OCI-LY7 (cell line): ENCODE measurements at regions not wholly inside any gene's neighbourhood (a gene's known extent, or its start where the extent isn't known, plus 50 kb on each side); places are given as distances from the start of the nearest gene placed in this dataset.

Experiments
- BruUV-seq: library from RNA; stranded (reverse); fragments of 400-500 nt; replicated peaks from 2 replicates; lab custom pipeline; 2021; lab: Mats Ljungman, UMichigan
- CTCF ChIA-PET: fragments of 300-600 bp; sonication (Branson Sonifier 250); formaldehyde crosslinking; loops from one replicate; lab custom pipeline; 2022; ENCODE audit warnings: antibody characterized with exemption; ENCODE audit not compliant: unreplicated experiment; lab: Charles Lee
- POLR2A ChIA-PET: fragments of 300-600 bp; sonication (Branson Sonifier 250); formaldehyde crosslinking; loops from one replicate; lab custom pipeline; 2022; ENCODE audit warnings: antibody characterized with exemption; lab: Charles Lee
- DNase-seq: peaks from one replicate; pipeline ENCODE4 v3.0.0-alpha.2; 2015; ENCODE audit warnings: low spot score
- H2AFZ ChIP-seq: fragments of 200-600 bp; sonication (generic), shearing (Covaris generic); 2 replicates; pipeline ENCODE4 v1.6.1; 2014; ENCODE audit warnings: mild to moderate bottlenecking, antibody characterized with exemption, low read length, moderate library complexity
- H3K27ac ChIP-seq: fragments of 200-600 bp; sonication (generic); 2 replicates; pipeline ENCODE4 v1.5.1; 2014; ENCODE audit warnings: mixed run types, low read depth, mild to moderate bottlenecking, moderate library complexity, low read length, inconsistent platforms; ENCODE audit not compliant: poor library complexity, severe bottlenecking
- H3K36me3 ChIP-seq: fragments of 200-600 bp; sonication (generic); 2 replicates; pipeline ENCODE4 v1.6.1; 2014; ENCODE audit warnings: mild to moderate bottlenecking, antibody characterized with exemption, low read length, moderate library complexity, mixed read lengths; ENCODE audit not compliant: insufficient read depth
- H3K4me1 ChIP-seq: fragments of 200-600 bp; sonication (generic); 2 replicates; pipeline ENCODE4 v1.5.1; 2014; ENCODE audit warnings: mild to moderate bottlenecking, low read length; ENCODE audit not compliant: insufficient read depth, poor library complexity, severe bottlenecking
- H3K4me2 ChIP-seq: fragments of 200-600 bp; sonication (generic); 2 replicates; pipeline ENCODE4 v1.6.1; 2014; ENCODE audit warnings: mild to moderate bottlenecking, low read length
- H3K4me3 ChIP-seq: fragments of 200-600 bp; sonication (generic); 2 replicates; pipeline ENCODE4 v1.5.1; 2014; ENCODE audit warnings: mild to moderate bottlenecking, low read depth, low read length; ENCODE audit not compliant: poor library complexity, severe bottlenecking
- H3K79me2 ChIP-seq: fragments of 200-600 bp; sonication (generic); 2 replicates; pipeline ENCODE4 v1.6.1; 2016; ENCODE audit warnings: low read depth, mild to moderate bottlenecking, low read length, moderate library complexity, mixed read lengths; ENCODE audit not compliant: insufficient read depth
- H3K9me2 ChIP-seq: fragments of 200-600 bp; sonication (generic); 2 replicates; pipeline ENCODE4 v1.6.1; 2016; ENCODE audit warnings: mild to moderate bottlenecking, low read length, mixed read lengths; ENCODE audit not compliant: insufficient read depth
- H3K9me3 ChIP-seq: fragments of 200-600 bp; sonication (generic); 2 replicates; pipeline ENCODE4 v1.6.1; 2014; ENCODE audit warnings: mild to moderate bottlenecking, mixed run types, low read length, mixed read lengths
- H4K20me1 ChIP-seq: fragments of 200-600 bp; sonication (generic); 2 replicates; pipeline ENCODE4 v1.6.1; 2014; ENCODE audit warnings: mild to moderate bottlenecking, antibody characterized with exemption, low read length, moderate library complexity, mixed read lengths; ENCODE audit not compliant: insufficient read depth
- EZH2phosphoT487 ChIP-seq: fragments of 200-600 bp; sonication (generic); IDR thresholded peaks from 2 replicates; pipeline ENCODE4 v1.6.1; 2018; ENCODE audit warnings: low read depth, borderline replicate concordance, mild to moderate bottlenecking, mixed run types, antibody characterized with exemption, low read length, moderate library complexity, mixed read lengths
- intact Hi-C: fragments of 100-400 bp; cut with micrococcal nuclease; formaldehyde crosslinking; loops from one replicate; pipeline ENCODE4 v1.10.0; 2022; ENCODE audit not compliant: unreplicated experiment
- TF ChIP-seq, protein P1 (sequence below): fragments of 200-600 bp; sonication (generic); conservative IDR thresholded peaks from 2 replicates; pipeline ENCODE4 v1.5.1; 2014; ENCODE audit warnings: mild to moderate bottlenecking, antibody characterized with exemption, low read length, moderate library complexity, mixed read lengths

DNA sequence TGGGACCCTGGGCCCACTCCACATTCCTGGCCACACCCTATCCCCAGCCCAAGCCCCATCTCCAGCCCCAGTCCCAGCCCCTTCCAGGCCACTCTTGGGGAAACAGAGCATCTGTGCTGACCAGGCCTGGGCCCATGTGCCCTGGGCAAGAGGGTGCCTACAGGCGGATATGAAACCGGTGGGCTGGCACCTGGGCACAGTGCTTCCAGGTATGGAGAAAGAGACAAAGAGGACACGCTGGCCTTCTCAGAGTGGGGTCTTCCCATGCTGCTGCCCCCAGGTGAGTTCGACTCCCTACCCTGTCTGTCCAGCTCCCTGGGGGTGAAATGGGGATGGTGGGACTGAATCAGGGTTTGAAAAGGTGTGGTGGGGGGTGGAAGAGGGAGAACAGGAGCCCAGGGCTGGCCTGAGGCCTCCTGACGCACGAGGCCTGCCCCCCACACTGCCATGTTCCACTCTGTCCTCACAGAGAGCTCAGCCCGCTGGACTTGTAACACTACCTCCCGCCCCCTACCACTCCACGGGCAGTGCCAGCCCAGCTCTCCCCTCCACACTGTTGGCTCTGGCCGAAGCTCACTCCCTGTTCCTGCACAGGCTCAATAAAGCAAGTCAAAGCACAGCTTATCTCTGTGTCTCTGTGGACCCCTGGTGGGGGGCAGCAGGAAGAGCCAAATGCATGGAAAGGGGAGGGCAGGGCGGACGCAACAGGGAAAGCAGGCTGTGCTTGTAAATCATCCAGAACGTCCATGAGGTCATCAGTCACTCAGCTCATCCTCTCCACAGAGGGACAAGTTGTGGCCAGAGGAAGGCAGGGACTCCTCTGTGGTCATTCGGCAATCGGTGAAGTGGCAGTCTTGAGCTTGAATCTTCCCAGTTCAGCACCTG lies 71.1 kb upstream of the TMEM97 start:
- Histone ChIP-seq H3K27ac (no peak overlapping the region), H3K9me3 (no peaks in the 10 kb centered on the region), H3K9me2 (no peaks in the 10 kb centered on the region), H3K79me2 (no peaks in the 10 kb centered on the region), H3K4me3 (no peak overlapping the region), H3K4me2 (no peak overlapping the region), H2AFZ (no peak overlapping the region), H3K4me1 (peaks cover 4% of the 10 kb centered on the region), H3K36me3 (no peaks in the 10 kb centered on the region), H4K20me1 (no peaks in the 10 kb centered on the region)
- ChIA-PET CTCF (no interaction called here), POLR2A (interaction anchor here (0.7 kb wide), 1 partner anchor 85 kb away, joined by 3 read pairs; no protein-coding TSS in a partner anchor)
- intact Hi-C loops: no loop called here
- no peak for DNase-seq
- TF ChIP-seq EZH2phosphoT487: no peak
- TF ChIP-seq, protein P1, sequence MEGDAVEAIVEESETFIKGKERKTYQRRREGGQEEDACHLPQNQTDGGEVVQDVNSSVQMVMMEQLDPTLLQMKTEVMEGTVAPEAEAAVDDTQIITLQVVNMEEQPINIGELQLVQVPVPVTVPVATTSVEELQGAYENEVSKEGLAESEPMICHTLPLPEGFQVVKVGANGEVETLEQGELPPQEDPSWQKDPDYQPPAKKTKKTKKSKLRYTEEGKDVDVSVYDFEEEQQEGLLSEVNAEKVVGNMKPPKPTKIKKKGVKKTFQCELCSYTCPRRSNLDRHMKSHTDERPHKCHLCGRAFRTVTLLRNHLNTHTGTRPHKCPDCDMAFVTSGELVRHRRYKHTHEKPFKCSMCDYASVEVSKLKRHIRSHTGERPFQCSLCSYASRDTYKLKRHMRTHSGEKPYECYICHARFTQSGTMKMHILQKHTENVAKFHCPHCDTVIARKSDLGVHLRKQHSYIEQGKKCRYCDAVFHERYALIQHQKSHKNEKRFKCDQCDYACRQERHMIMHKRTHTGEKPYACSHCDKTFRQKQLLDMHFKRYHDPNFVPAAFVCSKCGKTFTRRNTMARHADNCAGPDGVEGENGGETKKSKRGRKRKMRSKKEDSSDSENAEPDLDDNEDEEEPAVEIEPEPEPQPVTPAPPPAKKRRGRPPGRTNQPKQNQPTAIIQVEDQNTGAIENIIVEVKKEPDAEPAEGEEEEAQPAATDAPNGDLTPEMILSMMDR: no peak
- no TSS peak for BruUV-seq

DNA sequence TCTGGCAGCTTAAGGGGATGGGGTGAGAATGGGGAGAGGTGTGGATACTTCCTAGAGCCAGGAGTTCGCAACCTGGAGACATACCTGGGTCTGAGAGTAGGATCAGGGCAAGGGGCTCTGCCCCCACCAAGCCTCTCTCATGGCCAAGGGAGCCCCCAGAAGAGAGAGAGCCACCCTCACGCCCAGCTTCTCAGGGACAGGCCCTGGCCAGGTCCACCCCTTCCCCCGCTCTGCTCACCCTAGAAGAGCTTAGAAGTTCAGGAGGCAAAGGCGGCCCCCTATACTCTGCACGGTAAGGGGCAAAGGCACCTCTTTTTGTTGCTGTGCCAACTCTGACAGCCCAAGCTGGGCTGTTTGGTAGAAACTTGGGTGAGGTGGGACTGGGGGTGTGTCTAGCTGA lies 69.3 kb upstream of the TMEM97 start:
- no peak overlapping the region for H3K4me3 ChIP-seq
- POLR2A ChIA-PET: interaction anchor here (0.5 to 0.6 kb wide), 2 partner anchors 49 to 959 kb away, joined by 3 to 4 read pairs; no protein-coding TSS in a partner anchor
- no peak overlapping the region for H2AFZ ChIP-seq
- no peak overlapping the region for H3K27ac ChIP-seq
- H3K4me1 ChIP-seq: peaks cover 4% of the 10 kb centered on the region
- H3K9me3 ChIP-seq: no peaks in the 10 kb centered on the region
- BruUV-seq: no TSS peak
- H3K79me2 ChIP-seq: no peaks in the 10 kb centered on the region
- no peak overlapping the region for H3K4me2 ChIP-seq
- CTCF ChIA-PET: no interaction called here
- no peaks in the 10 kb centered on the region for H3K36me3 ChIP-seq
- no peak for DNase-seq
- intact Hi-C loops: loop anchor here (10.0 kb wide), 4 partner anchors 55 to 285 kb away; partner anchors contain the start of gene NLK
- no peaks in the 10 kb centered on the region for H3K9me2 ChIP-seq
- TF ChIP-seq, protein P1: no peak
- no peak for TF ChIP-seq EZH2phosphoT487
- H4K20me1 ChIP-seq: no peaks in the 10 kb centered on the region

DNA sequence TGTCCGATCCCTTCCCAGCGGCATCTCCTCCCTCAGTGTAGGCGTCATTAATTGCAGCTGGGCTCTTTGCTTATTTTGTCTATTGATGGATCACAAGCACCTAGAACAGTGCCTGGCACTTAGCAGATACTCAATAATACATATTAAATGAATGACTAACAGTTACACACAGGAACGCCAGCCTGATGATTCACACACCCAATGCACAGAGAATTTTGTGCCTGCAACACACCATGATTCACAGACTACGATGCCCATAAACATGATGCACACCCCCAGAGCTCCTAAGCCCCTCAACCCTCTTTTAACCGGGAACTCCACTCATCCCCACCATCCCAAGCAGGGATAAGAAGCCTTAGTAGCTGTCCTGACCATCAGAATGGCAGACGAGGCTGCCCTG lies 66.6 kb upstream of the TMEM97 start:
- no TSS peak for BruUV-seq
- Histone ChIP-seq H3K36me3 (no peaks in the 10 kb centered on the region), H3K4me1 (peaks cover 4% of the 10 kb centered on the region), H3K9me3 (no peaks in the 10 kb centered on the region), H2AFZ (no peak overlapping the region), H3K27ac (no peak overlapping the region), H4K20me1 (no peaks in the 10 kb centered on the region), H3K4me2 (no peak overlapping the region), H3K79me2 (no peaks in the 10 kb centered on the region), H3K9me2 (no peaks in the 10 kb centered on the region), H3K4me3 (no peak overlapping the region)
- POLR2A ChIA-PET: no interaction called here
- no peak for DNase-seq
- CTCF ChIA-PET: interaction anchor here (1.3 kb wide), 1 partner anchor 9 kb away, joined by 4 read pairs; no protein-coding TSS in a partner anchor
- TF ChIP-seq, protein P1: no peak
- TF ChIP-seq EZH2phosphoT487: no peak
- intact Hi-C loops: loop anchor here (10.0 kb wide), 4 partner anchors 58 to 288 kb away; partner anchors contain the start of gene NLK
